Psoas muscle (tissue), 7 donors: ENCODE measurements at regions not wholly inside any gene's neighbourhood (a gene's known extent, or its start where the extent isn't known, plus 50 kb on each side); places are given as distances from the start of the nearest gene placed in this dataset.

Source experiments
- ATAC-seq, 4 donors: fragments of 200-7000 bp; cut with Tn5 transposase; one replicate each; pipeline ENCODE4 v1.9.1; 2020; ENCODE audit warnings: moderate library complexity in 3 of 4, mild to moderate bottlenecking in 2 of 4
- DNase-seq, 2 donors: peaks; one replicate each; pipeline ENCODE4 v3.0.0-alpha.2; 2020
- H3K27ac ChIP-seq: fragments of 200-600 bp; one replicate; pipeline ENCODE4 v1.8.0; 2022
- H3K27me3 ChIP-seq, 3 donors: fragments of 200-600 bp in 1 of 3; one replicate each; pipeline versions ENCODE4 v1.6.1 to v1.8.0; 2013 to 2022; ENCODE audit warnings: low read length in 2 of 3, mild to moderate bottlenecking in 2 of 3, moderate library complexity in 1 of 3; ENCODE audit not compliant: insufficient read depth in 3 of 3
- H3K36me3 ChIP-seq, 2 donors: fragments of 200-600 bp in 1 of 2; one replicate each; pipeline versions ENCODE4 v1.6.1 to v1.8.0; 2013 to 2022; ENCODE audit warnings: low read depth in 1 of 2, mild to moderate bottlenecking in 1 of 2, moderate library complexity in 1 of 2; ENCODE audit not compliant: insufficient read depth in 1 of 2
- H3K4me1 ChIP-seq: fragments of 200-600 bp; one replicate; pipeline ENCODE4 v1.8.0; 2022
- H3K4me3 ChIP-seq: fragments of 200-600 bp; one replicate; pipeline ENCODE4 v1.8.0; 2022; ENCODE audit warnings: mild to moderate bottlenecking
- H3K9me3 ChIP-seq: fragments of 200-600 bp; one replicate; pipeline ENCODE4 v1.8.0; 2022
- WGBS, 3 donors: extraction: QIAGEN DNeasy Blood & Tissue Kit; methylation state at CpG; one replicate each; pipeline versions ENCODE4 v1.1.6 to v1.1.7; 2013; 5-methylcytosine and 5-hydroxymethylcytosine counted together
- intact Hi-C, 2 donors: fragments of 100-400 bp; cut with DNase I; formaldehyde crosslinking; loops; one replicate each; pipeline versions ENCODE4 v1.11.0 to v1.14.2; 2022
- TF ChIP-seq, protein P1 (sequence below): fragments of 200-600 bp; IDR thresholded peaks from one replicate; pipeline ENCODE4 v1.8.0; 2022; ENCODE audit warnings: antibody characterized with exemption
- donor health status: healthy with polysubstance abuse.
- donor health status: DM: no; HTN: no; CAD: no; lungs with moderate emphysema.
- donor health status: Bipolar disorder and iron deficiency.
- donor health status: healthy.
- donor health status: DM: yes; HTN: yes; CAD: no.
- donor health status: DM: no; HTN: no; CAD: no.
- donor health status: DM: yes; HTN: yes; CAD: no.

GRCh38 chr4:18318682-18319388 lies 297.3 kb upstream of the LCORL start:
- Histone ChIP-seq H3K9me3 (no peaks in the 10 kb centered on the region), H3K4me1 (no peaks in the 10 kb centered on the region), H3K27me3 (no peaks in the 10 kb centered on the region), H3K27ac (no peak overlapping the region), H3K4me3 (peak overlapping the region; percentile 12), H3K36me3 (no peaks in the 10 kb centered on the region)
- ATAC-seq (peak in 2 of 4 donors; percentile 21), DNase-seq (peak in 1 of 2 donors; percentile 18)
- WGBS, 3 donors, result 15 to 17% (median 16%) methylated on average over 22 of the region's 22 CpGs
- TF ChIP-seq, protein P1, sequence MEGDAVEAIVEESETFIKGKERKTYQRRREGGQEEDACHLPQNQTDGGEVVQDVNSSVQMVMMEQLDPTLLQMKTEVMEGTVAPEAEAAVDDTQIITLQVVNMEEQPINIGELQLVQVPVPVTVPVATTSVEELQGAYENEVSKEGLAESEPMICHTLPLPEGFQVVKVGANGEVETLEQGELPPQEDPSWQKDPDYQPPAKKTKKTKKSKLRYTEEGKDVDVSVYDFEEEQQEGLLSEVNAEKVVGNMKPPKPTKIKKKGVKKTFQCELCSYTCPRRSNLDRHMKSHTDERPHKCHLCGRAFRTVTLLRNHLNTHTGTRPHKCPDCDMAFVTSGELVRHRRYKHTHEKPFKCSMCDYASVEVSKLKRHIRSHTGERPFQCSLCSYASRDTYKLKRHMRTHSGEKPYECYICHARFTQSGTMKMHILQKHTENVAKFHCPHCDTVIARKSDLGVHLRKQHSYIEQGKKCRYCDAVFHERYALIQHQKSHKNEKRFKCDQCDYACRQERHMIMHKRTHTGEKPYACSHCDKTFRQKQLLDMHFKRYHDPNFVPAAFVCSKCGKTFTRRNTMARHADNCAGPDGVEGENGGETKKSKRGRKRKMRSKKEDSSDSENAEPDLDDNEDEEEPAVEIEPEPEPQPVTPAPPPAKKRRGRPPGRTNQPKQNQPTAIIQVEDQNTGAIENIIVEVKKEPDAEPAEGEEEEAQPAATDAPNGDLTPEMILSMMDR, result no peak
- intact Hi-C loops, result no loop called here

- 25 to 38% (median 31%) methylated on average over 3 of the region's 3 CpGs for WGBS, 3 donors
- no peaks in the 10 kb centered on the region for H3K4me1 ChIP-seq
- TF ChIP-seq, protein P1, result no peak
- H3K36me3 ChIP-seq, result no peaks in the 10 kb centered on the region
- no peak overlapping the region for H3K4me3 ChIP-seq
- ATAC-seq, result no peak
- H3K27me3 ChIP-seq, result no peaks in the 10 kb centered on the region
- DNase-seq, result no peak
- H3K27ac ChIP-seq, result no peak overlapping the region
- no peaks in the 10 kb centered on the region for H3K9me3 ChIP-seq
- intact Hi-C loops, result no loop called here
These were observed 293.2 kb upstream of the LCORL start for GRCh38 chr4:18314731-18315130.

DNA sequence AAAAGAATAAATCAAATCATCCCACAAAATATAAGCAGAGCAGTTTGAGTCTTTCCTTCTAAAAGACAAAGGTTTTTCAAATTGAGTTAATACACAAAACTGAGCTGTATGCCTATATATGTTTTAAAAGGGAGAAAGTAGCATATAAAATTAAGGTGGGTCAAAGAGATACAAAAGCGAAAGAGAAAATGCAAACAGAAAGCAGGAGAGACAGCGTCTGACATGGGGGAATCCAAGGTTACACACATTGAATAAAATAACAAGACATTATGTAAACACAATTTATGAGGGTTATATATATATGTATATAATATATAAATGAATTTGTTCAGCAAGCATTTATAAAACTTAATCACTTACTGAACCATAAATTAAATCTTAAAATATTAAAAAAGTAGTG lies 276.1 kb upstream of the LCORL start:
- Histone ChIP-seq H3K4me1 (no peaks in the 10 kb centered on the region), H3K36me3 (no peaks in the 10 kb centered on the region), H3K4me3 (no peak overlapping the region), H3K27me3 (no peaks in the 10 kb centered on the region), H3K9me3 (no peaks in the 10 kb centered on the region), H3K27ac (no peak overlapping the region)
- WGBS, 3 donors, result 85 to 89% (median 87%) methylated on average over 2 of the region's 2 CpGs
- ATAC-seq (no peak), DNase-seq (no peak)
- intact Hi-C loops, result no loop called here
- TF ChIP-seq, protein P1, result no peak

DNA sequence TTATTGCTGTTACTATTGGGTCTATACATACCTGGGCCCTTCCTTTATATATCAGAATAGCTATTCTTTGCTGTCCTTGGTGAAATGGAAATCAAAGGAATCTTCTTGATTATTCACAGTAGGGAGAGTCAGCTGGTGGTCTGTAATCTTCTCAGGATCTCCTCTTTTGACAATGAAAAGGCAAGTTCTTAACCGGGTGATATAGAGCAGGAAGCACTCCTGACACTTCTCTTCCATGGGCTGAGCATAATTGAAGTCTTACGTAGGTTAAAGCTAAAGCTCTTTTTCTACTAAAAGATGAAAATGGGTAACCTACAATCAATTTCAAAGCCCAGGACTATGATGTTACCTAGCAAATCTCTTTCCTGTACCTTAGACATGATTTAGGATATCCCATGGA lies 274.9 kb upstream of the LCORL start:
- Histone ChIP-seq H3K9me3 (no peaks in the 10 kb centered on the region), H3K36me3 (no peaks in the 10 kb centered on the region), H3K27ac (no peak overlapping the region), H3K4me1 (no peaks in the 10 kb centered on the region), H3K27me3 (no peaks in the 10 kb centered on the region), H3K4me3 (no peak overlapping the region)
- TF ChIP-seq, protein P1, result no peak
- intact Hi-C loops, result no loop called here
- WGBS, 3 donors, result 58 to 67% (median 66%) methylated on average over 2 of the region's 2 CpGs
- DNase-seq, result no peak
- ATAC-seq, result no peak

GRCh38 chr4:18294846-18295245 lies 273.3 kb upstream of the LCORL start:
- Histone ChIP-seq H3K27ac (no peak overlapping the region), H3K36me3 (no peaks in the 10 kb centered on the region), H3K4me3 (no peak overlapping the region), H3K27me3 (no peaks in the 10 kb centered on the region), H3K9me3 (no peaks in the 10 kb centered on the region), H3K4me1 (no peaks in the 10 kb centered on the region)
- 47 to 50% (median 49%) methylated on average over 2 of the region's 2 CpGs for WGBS, 3 donors
- no peak for DNase-seq
- ATAC-seq, result no peak
- TF ChIP-seq, protein P1, result no peak
- intact Hi-C loops, result no loop called here
